ENCODE measurements at regions not wholly inside any gene's neighbourhood (a gene's known extent, or its start where the extent isn't known, plus 50 kb on each side); places are given as distances from the start of the nearest gene placed in this dataset.

GRCh38 chr7:96638669-96639068, 71.0 kb downstream of the SEM1 start:
- no peaks in the 10 kb centered on the region for H3K27me3 Mint-ChIP-seq
- H3K4me3 Mint-ChIP-seq, result no peak overlapping the region
- DNase-seq, result no peak
- H3K27ac Mint-ChIP-seq, result no peak overlapping the region
- H3K9me3 Mint-ChIP-seq, result peaks cover 3% of the 10 kb centered on the region
- POLR2A ChIA-PET, result no interaction called here
- H3K36me3 Mint-ChIP-seq, result peaks cover 5% of the 10 kb centered on the region
- intact Hi-C loops (cut with micrococcal nuclease), result no loop called here
- CTCF ChIA-PET, result no interaction called here
- no peaks in the 10 kb centered on the region for H3K4me1 Mint-ChIP-seq (ENCODE audit: low read depth)

- H3K9me3 Mint-ChIP-seq, result no peaks in the 10 kb centered on the region
- intact Hi-C loops (cut with micrococcal nuclease), result no loop called here
- peaks cover 3% of the 10 kb centered on the region for H3K36me3 Mint-ChIP-seq
- H3K27me3 Mint-ChIP-seq, result no peaks in the 10 kb centered on the region
- DNase-seq, result no peak
- no peaks in the 10 kb centered on the region for H3K4me1 Mint-ChIP-seq (ENCODE audit: low read depth)
- POLR2A ChIA-PET, result no interaction called here
- CTCF ChIA-PET, result no interaction called here
- no peak overlapping the region for H3K4me3 Mint-ChIP-seq
- H3K27ac Mint-ChIP-seq, result no peak overlapping the region
These were observed 72.1 kb downstream of the SEM1 start for GRCh38 chr7:96637522-96637921.

GRCh38 chr7:96636979-96637378, 72.7 kb downstream of the SEM1 start:
- intact Hi-C loops (cut with micrococcal nuclease), result no loop called here
- Mint-ChIP-seq H3K4me1 (ENCODE audit: low read depth) (no peaks in the 10 kb centered on the region), H3K27me3 (no peaks in the 10 kb centered on the region), H3K9me3 (no peaks in the 10 kb centered on the region), H3K4me3 (no peak overlapping the region), H3K36me3 (peaks cover 3% of the 10 kb centered on the region), H3K27ac (no peak overlapping the region)
- CTCF ChIA-PET, result no interaction called here
- no peak for DNase-seq
- POLR2A ChIA-PET, result no interaction called here

GRCh38 chr7:96636342-96636860, 73.2 kb downstream of the SEM1 start:
- ChIA-PET POLR2A (no interaction called here), CTCF (no interaction called here)
- no peaks in the 10 kb centered on the region for H3K27me3 Mint-ChIP-seq
- no peak for DNase-seq
- intact Hi-C loops (cut with micrococcal nuclease), result no loop called here
- H3K27ac Mint-ChIP-seq, result no peak overlapping the region
- H3K4me1 Mint-ChIP-seq (ENCODE audit: low read depth), result no peaks in the 10 kb centered on the region
- no peaks in the 10 kb centered on the region for H3K9me3 Mint-ChIP-seq
- H3K4me3 Mint-ChIP-seq, result no peak overlapping the region
- peaks cover 5% of the 10 kb centered on the region for H3K36me3 Mint-ChIP-seq

GRCh38 chr7:96629884-96630283, 79.8 kb downstream of the SEM1 start:
- ChIA-PET CTCF (no interaction called here), POLR2A (no interaction called here)
- no peak overlapping the region for H3K27ac Mint-ChIP-seq
- H3K4me3 Mint-ChIP-seq, result no peak overlapping the region
- H3K36me3 Mint-ChIP-seq, result peaks cover 5% of the 10 kb centered on the region
- H3K27me3 Mint-ChIP-seq, result no peaks in the 10 kb centered on the region
- H3K4me1 Mint-ChIP-seq (ENCODE audit: low read depth), result no peaks in the 10 kb centered on the region
- peaks cover 8% of the 10 kb centered on the region for H3K9me3 Mint-ChIP-seq
- intact Hi-C loops (cut with micrococcal nuclease), result no loop called here
- no peak for DNase-seq

GRCh38 chr7:96624954-96625353, 84.7 kb downstream of the SEM1 start:
- Mint-ChIP-seq H3K27ac (no peak overlapping the region), H3K4me1 (ENCODE audit: low read depth) (no peaks in the 10 kb centered on the region), H3K4me3 (no peak overlapping the region), H3K27me3 (no peaks in the 10 kb centered on the region), H3K9me3 (peaks cover 12% of the 10 kb centered on the region), H3K36me3 (peaks cover 6% of the 10 kb centered on the region)
- ChIA-PET CTCF (no interaction called here), POLR2A (no interaction called here)
- intact Hi-C loops (cut with micrococcal nuclease), result no loop called here
- DNase-seq, result no peak

GRCh38 chr7:96621932-96622331, 87.7 kb downstream of the SEM1 start:
- no peak overlapping the region for H3K4me3 Mint-ChIP-seq
- H3K9me3 Mint-ChIP-seq, result peaks cover 28% of the 10 kb centered on the region
- peaks cover 6% of the 10 kb centered on the region for H3K36me3 Mint-ChIP-seq
- ChIA-PET CTCF (no interaction called here), POLR2A (no interaction called here)
- intact Hi-C loops (cut with micrococcal nuclease), result no loop called here
- H3K27me3 Mint-ChIP-seq, result peaks cover 2% of the 10 kb centered on the region
- no peaks in the 10 kb centered on the region for H3K4me1 Mint-ChIP-seq (ENCODE audit: low read depth)
- DNase-seq, result no peak
- no peak overlapping the region for H3K27ac Mint-ChIP-seq

GRCh38 chr7:96614154-96614867, 95.3 kb downstream of the SEM1 start:
- peaks cover 3% of the 10 kb centered on the region for H3K36me3 Mint-ChIP-seq
- intact Hi-C loops (cut with micrococcal nuclease), result no loop called here
- H3K9me3 Mint-ChIP-seq, result peaks cover 40% of the 10 kb centered on the region
- peaks cover 2% of the 10 kb centered on the region for H3K27me3 Mint-ChIP-seq
- no peak for DNase-seq
- no peaks in the 10 kb centered on the region for H3K4me1 Mint-ChIP-seq (ENCODE audit: low read depth)
- no peak overlapping the region for H3K27ac Mint-ChIP-seq
- CTCF ChIA-PET, result no interaction called here
- H3K4me3 Mint-ChIP-seq, result no peak overlapping the region
- POLR2A ChIA-PET, result no interaction called here

- Mint-ChIP-seq H3K27ac (no peak overlapping the region), H3K36me3 (peaks cover 1% of the 10 kb centered on the region), H3K4me1 (ENCODE audit: low read depth) (no peaks in the 10 kb centered on the region), H3K27me3 (peaks cover under 1% of the 10 kb centered on the region), H3K4me3 (no peak overlapping the region), H3K9me3 (peaks cover 23% of the 10 kb centered on the region)
- no peak for DNase-seq
- intact Hi-C loops (cut with micrococcal nuclease), result no loop called here
- CTCF ChIA-PET, result no interaction called here
- POLR2A ChIA-PET, result no interaction called here
These were observed 97.6 kb downstream of the SEM1 start for GRCh38 chr7:96612034-96612433.

GRCh38 chr7:96605045-96605716, 104.5 kb downstream of the SEM1 start:
- DNase-seq, result no peak
- H3K4me1 Mint-ChIP-seq (ENCODE audit: low read depth), result no peaks in the 10 kb centered on the region
- CTCF ChIA-PET, result no interaction called here
- no peak overlapping the region for H3K4me3 Mint-ChIP-seq
- POLR2A ChIA-PET, result no interaction called here
- H3K27ac Mint-ChIP-seq, result no peak overlapping the region
- H3K36me3 Mint-ChIP-seq, result no peaks in the 10 kb centered on the region
- intact Hi-C loops (cut with micrococcal nuclease), result no loop called here
- peaks cover 5% of the 10 kb centered on the region for H3K27me3 Mint-ChIP-seq
- no peaks in the 10 kb centered on the region for H3K9me3 Mint-ChIP-seq

GRCh38 chr7:96599288-96599936, 110.2 kb downstream of the SEM1 start:
- Mint-ChIP-seq H3K27ac (no peak overlapping the region), H3K27me3 (peaks cover 4% of the 10 kb centered on the region), H3K9me3 (no peaks in the 10 kb centered on the region), H3K4me3 (no peak overlapping the region), H3K4me1 (ENCODE audit: low read depth) (no peaks in the 10 kb centered on the region), H3K36me3 (no peaks in the 10 kb centered on the region)
- CTCF ChIA-PET, result no interaction called here
- POLR2A ChIA-PET, result no interaction called here
- intact Hi-C loops (cut with micrococcal nuclease), result no loop called here
- DNase-seq, result no peak

- Mint-ChIP-seq H3K4me1 (ENCODE audit: low read depth) (no peaks in the 10 kb centered on the region), H3K9me3 (no peaks in the 10 kb centered on the region), H3K4me3 (no peak overlapping the region), H3K36me3 (no peaks in the 10 kb centered on the region), H3K27ac (no peak overlapping the region), H3K27me3 (peaks cover 4% of the 10 kb centered on the region)
- no peak for DNase-seq
- CTCF ChIA-PET, result no interaction called here
- intact Hi-C loops (cut with micrococcal nuclease), result no loop called here
- POLR2A ChIA-PET, result no interaction called here
These were observed 111.2 kb downstream of the SEM1 start for GRCh38 chr7:96598421-96598820.
